ENCODE measurements at regions not wholly inside any gene's neighbourhood (a gene's known extent, or its start where the extent isn't known, plus 50 kb on each side); places are given as distances from the start of the nearest gene placed in this dataset.

DNA sequence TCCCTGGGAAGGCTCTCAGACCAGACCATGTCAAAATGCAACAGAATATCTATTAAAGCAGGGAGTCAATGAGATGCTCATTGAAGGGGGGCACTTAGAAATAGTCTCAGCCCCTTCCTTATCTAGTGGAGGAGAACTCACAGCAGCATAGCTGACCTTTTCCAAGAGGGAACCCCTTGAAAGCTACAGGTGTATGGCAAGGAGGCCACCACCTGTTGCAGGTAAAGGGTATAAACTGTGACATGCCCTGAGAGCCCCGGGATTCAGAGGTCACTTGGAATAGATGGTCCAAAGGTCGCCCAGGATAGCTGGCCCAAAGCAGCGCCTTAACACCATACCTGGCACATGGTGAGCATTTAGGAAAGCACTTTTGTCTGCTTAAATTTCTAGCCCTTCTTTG is 120.2 kb upstream of the RPL38 start:
- TF ChIP-seq POLR2A (IDR thresholded peaks at IDR 0.05) (no peak), CTCF (IDR thresholded peaks at IDR 0.05) (no peak)

All from tibial nerve (tissue), 3 donors.